ENCODE measurements at regions not wholly inside any gene's neighbourhood (a gene's known extent, or its start where the extent isn't known, plus 50 kb on each side); places are given as distances from the start of the nearest gene placed in this dataset.

DNA sequence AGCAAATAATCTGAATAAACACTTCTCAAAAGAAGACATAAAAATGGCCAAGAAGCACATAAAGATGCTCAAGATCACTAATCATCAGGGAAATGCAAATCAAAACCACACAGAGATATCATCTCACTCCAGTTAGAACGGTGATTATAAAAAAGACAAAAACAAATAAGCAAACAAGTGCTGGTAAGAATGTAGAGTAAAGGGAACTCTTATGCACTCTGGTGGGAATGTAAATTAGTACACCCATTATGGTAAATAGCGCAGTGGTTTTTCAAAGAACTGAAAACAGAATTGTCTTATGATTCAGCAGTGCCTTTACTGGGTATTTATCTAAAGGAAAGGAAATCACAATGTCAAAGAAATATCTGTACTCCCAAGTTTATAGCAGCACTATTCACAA is 343.2 kb downstream of the HAPSTR1 start:
- TF ChIP-seq, protein P1, sequence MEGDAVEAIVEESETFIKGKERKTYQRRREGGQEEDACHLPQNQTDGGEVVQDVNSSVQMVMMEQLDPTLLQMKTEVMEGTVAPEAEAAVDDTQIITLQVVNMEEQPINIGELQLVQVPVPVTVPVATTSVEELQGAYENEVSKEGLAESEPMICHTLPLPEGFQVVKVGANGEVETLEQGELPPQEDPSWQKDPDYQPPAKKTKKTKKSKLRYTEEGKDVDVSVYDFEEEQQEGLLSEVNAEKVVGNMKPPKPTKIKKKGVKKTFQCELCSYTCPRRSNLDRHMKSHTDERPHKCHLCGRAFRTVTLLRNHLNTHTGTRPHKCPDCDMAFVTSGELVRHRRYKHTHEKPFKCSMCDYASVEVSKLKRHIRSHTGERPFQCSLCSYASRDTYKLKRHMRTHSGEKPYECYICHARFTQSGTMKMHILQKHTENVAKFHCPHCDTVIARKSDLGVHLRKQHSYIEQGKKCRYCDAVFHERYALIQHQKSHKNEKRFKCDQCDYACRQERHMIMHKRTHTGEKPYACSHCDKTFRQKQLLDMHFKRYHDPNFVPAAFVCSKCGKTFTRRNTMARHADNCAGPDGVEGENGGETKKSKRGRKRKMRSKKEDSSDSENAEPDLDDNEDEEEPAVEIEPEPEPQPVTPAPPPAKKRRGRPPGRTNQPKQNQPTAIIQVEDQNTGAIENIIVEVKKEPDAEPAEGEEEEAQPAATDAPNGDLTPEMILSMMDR (IDR thresholded peaks at IDR 0.05): no peak
- DNase-seq (ENCODE audit: low spot score) (no peak), ATAC-seq (ENCODE audit: low FRiP score) (no peak)

DNA sequence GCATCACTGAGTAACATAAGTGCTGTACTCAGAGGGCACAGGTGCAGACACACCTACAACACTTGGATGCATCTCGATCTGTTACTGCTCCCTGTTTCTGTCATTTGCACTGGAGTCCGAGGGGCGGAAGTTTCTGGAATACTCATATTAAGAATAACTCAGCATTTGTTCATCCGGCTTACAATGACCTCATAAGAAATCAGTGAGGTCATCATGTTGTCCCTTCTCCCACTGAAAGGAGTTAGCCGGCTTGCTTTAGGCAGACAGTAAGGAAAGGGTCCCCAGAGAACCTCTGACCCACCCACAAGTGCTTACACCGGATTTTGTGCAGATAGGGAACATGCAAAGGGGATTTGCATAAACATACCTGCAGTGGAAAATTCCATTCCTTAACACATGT is 344.7 kb downstream of the HAPSTR1 start:
- no peak for DNase-seq (ENCODE audit: low spot score)
- TF ChIP-seq, protein P1 (IDR thresholded peaks at IDR 0.05): no peak
- no peak for ATAC-seq (ENCODE audit: low FRiP score)

DNA sequence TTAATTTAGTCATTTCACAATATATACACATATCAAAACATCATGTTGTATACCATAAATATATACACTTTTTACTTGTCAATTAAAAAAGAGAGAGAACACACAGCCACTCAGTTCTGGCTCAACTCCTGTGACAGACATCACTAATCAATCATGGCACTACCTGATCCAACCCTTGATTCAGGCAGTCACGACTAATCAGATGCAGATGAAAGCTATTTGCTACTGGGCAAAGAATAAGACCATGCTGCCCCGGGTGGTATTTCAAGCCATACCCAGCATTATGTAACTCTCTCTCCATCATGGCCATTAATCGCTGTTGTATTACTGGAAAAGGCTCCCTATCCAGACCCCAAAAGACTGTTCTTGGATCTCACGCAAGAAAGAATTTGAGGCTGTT is 345.7 kb downstream of the HAPSTR1 start:
- DNase-seq (ENCODE audit: low spot score) (no peak), ATAC-seq (ENCODE audit: low FRiP score) (no peak)
- TF ChIP-seq, protein P1 (IDR thresholded peaks at IDR 0.05): no peak

DNA sequence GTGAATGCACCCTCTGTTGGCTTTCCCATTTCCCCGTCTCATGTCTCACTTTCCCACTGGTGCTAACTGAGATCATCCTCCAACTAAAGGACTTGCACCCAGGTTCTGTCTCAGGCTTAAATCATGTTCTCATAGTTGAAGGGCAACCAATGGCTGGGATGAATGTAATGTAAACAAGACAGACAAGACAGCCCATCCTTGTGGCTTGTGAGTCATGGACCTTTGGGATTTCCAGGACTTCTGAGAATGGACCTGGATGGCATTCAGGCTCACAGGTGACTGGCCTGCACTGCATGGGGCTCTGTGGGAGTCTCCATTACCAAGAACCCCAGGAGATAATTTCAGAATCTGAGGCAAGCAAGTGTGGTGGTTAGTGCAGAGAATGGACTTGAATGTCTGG is 347.5 kb downstream of the HAPSTR1 start:
- TF ChIP-seq, protein P1 (IDR thresholded peaks at IDR 0.05): no peak
- ATAC-seq (ENCODE audit: low FRiP score) (no peak), DNase-seq (ENCODE audit: low spot score) (no peak)

DNA sequence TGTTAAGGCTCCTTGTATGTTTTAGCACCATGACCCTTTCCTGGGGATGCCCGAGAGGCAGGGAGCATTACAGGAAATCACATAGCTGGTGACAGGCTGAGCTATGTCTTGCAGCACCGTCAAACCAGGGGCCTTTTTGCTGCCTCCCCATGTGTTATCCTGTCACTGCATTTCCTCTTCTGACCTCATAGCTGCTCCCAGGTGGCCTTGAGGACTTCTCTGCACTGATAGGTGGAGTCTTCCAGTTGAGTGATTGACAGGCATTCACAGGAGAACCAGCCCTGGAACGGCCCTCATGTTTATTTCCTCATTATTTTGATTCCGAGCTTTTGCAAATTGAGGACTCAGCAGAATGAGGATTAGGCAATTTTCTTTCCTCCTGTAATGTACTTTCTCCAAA is 349.6 kb downstream of the HAPSTR1 start:
- DNase-seq (ENCODE audit: low spot score): no peak
- no peak for ATAC-seq (ENCODE audit: low FRiP score)
- TF ChIP-seq, protein P1 (IDR thresholded peaks at IDR 0.05): no peak

DNA sequence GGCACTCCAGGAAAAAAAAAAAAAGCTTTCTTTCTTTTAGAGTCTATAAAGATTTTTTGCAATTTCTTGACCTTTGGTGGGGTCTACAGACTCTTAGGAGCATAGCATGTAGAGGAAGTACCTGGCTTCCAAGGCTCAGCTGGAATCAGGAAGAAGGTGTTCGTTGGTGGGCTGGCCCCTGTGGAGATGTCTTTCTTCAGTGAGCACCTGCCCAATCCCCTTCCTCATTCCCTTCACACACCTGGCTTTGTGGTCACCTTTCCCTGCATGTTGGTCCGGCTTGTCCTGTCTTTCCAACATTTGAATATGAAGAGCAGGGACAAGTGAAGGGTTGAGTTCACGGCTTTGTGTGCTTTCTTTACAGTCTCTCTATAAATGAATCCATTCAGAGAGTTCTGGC is 352.4 kb downstream of the HAPSTR1 start:
- DNase-seq (ENCODE audit: low spot score) (no peak), ATAC-seq (ENCODE audit: low FRiP score) (no peak)
- TF ChIP-seq, protein P1 (IDR thresholded peaks at IDR 0.05): no peak

DNA sequence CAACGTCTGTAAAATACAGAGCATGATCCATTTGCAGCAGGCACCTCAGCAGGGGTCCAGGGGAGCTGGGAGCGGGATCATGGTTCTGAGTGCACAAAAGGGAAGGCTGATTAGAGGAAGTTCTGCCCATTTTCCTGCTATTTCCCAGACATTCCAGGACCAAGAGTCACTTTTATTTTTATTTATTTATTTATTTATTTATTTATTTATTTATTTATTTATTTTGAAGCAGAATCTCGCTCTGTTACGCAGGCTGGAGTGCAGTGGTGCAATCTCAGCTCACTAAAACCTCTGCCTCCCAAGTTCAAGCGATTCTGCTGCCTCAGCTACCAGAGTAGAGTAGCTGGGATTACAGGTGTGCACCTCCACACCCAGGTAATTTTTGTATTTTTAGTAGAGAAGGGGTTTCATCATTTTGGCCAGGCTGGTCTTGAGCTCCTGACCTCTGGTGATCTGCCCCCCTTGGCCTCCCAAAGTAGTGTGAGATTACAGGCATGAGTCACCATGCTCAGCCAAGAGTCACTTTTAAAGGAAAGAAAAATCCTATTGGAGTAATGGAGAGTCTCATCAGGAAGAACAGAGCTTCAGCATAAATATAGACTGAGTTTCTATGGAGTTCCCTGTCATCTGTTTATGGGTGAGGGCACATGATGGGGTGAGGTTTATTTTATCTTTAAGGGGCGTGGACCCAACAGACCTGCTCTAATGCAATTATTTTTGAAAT is 355.2 kb downstream of the HAPSTR1 start:
- ATAC-seq (ENCODE audit: low FRiP score) (no peak), DNase-seq (ENCODE audit: low spot score) (no peak)
- TF ChIP-seq, protein P1 (IDR thresholded peaks at IDR 0.05): no peak

Measured in omental fat pad (tissue), 3 donors.